HepG2 (cell line): ENCODE measurements at regions not wholly inside any gene's neighbourhood (a gene's known extent, or its start where the extent isn't known, plus 50 kb on each side); places are given as distances from the start of the nearest gene placed in this dataset.

Experiments
- ATAC-seq: fragments of 200-7000 bp; cut with Tn5 transposase; 3 replicates; pipeline ENCODE4 v1.9.1; 2020; ENCODE audit warnings: mild to moderate bottlenecking, moderate library complexity
- BruUV-seq: library from RNA; stranded (reverse); fragments of 400-500 nt; replicated peaks from 2 replicates; lab custom pipeline; 2021; lab: Mats Ljungman, UMichigan
- CTCF ChIA-PET: fragments of 300-600 bp; formaldehyde crosslinking; extraction: SDS; loops from one replicate; lab custom pipeline; 2021; ENCODE audit warnings: low total read pairs, inconsistent platforms, low intra/inter-chr PET ratio; lab: Yijun Ruan, JAX
- POLR2A ChIA-PET: fragments of 350-600 bp; sonication (Branson Sonifier 250); formaldehyde crosslinking; loops from one replicate; lab custom pipeline; 2020; ENCODE audit warnings: antibody characterized with exemption, inconsistent platforms; lab: Yijun Ruan, JAX
- DNase-seq: peaks from one replicate; pipeline ENCODE4 v3.0.0-alpha.2; 2015; ENCODE audit warnings: low spot score
- FAIRE-seq: peaks from 3 replicates; lab custom pipeline; 2011; peaks lifted over from hg19 to GRCh38; lab: Jason Lieb, UNC
- H2AFZ ChIP-seq: one replicate; pipeline ENCODE4 v1.6.1; 2011; ENCODE audit warnings: low read length, inconsistent platforms
- H3K27ac ChIP-seq: fragments of 300-600 bp; 3 replicates; pipeline ENCODE4 v1.8.0; 2011; ENCODE audit warnings: mixed run types, mild to moderate bottlenecking, mixed read lengths, low read length, inconsistent platforms; ENCODE audit not compliant: insufficient read depth; ENCODE audit errors: extremely low read length
- H3K27me3 ChIP-seq, 2 experiments: fragments of 200-600 bp in 1 of 2; 2 replicates in 1 of 2; 3 replicates in 1 of 2; pipeline versions ENCODE4 v1.6.0 to v1.8.0; 2011; ENCODE audit warnings: low read length in 2 of 2, mild to moderate bottlenecking in 2 of 2, moderate library complexity in 2 of 2, inconsistent platforms in 1 of 2; ENCODE audit not compliant: insufficient read depth in 2 of 2, control insufficient read depth in 1 of 2
- H3K36me3 ChIP-seq, 2 experiments: fragments of 200-600 bp in 1 of 2; replicated peaks in 1 of 2; 2 replicates in 1 of 2; 3 replicates in 1 of 2; pipeline versions ENCODE4 v1.5.1 to v1.8.0; 2011; ENCODE audit warnings: low read length in 2 of 2, inconsistent platforms in 1 of 2; ENCODE audit not compliant: insufficient read depth in 2 of 2, control insufficient read depth in 1 of 2
- H3K4me1 ChIP-seq: 2 replicates; pipeline ENCODE4 v1.5.1; 2012; ENCODE audit warnings: low read length, inconsistent platforms; ENCODE audit not compliant: insufficient read depth
- H3K4me2 ChIP-seq: 2 replicates; pipeline ENCODE4 v1.6.0; 2011; ENCODE audit warnings: low read depth, low read length, inconsistent platforms
- H3K4me3 ChIP-seq, 3 experiments: fragments of 200-600 bp in 1 of 3; sonication (generic), shearing (Covaris generic) in 1 of 3; replicated peaks in 1 of 3; 2 replicates each; pipeline ENCODE4 v1.5.1; 2011 to 2016; ENCODE audit warnings: low read length in 3 of 3, inconsistent platforms in 2 of 3, low read depth in 2 of 3, mild to moderate bottlenecking in 2 of 3, control low read depth in 1 of 3, mixed read lengths in 1 of 3; ENCODE audit not compliant: insufficient read depth in 1 of 3
- H3K79me2 ChIP-seq: one replicate; pipeline ENCODE4 v1.6.1; 2011; ENCODE audit warnings: low read length, inconsistent platforms; ENCODE audit not compliant: insufficient read depth
- H3K9ac ChIP-seq: 2 replicates; pipeline ENCODE4 v1.6.0; 2011; ENCODE audit warnings: mild to moderate bottlenecking, low read depth, low read length, inconsistent platforms; ENCODE audit not compliant: insufficient read depth
- H3K9me3 ChIP-seq: 2 replicates; pipeline ENCODE4 v1.5.1; 2012; ENCODE audit warnings: mild to moderate bottlenecking, low read length
- H4K20me1 ChIP-seq: 2 replicates; pipeline ENCODE4 v1.6.0; 2011; ENCODE audit warnings: inconsistent platforms, mild to moderate bottlenecking, low read length, moderate library complexity; ENCODE audit not compliant: insufficient read depth
- CENPX ChIP-seq: sonication (generic); formaldehyde crosslinking; IDR thresholded peaks from 2 replicates; pipeline ENCODE4 v1.9.0; 2021; ENCODE audit warnings: mild to moderate bottlenecking, missing genetic modification reagents, moderate library complexity
- DPF2 ChIP-seq: sonication (generic); formaldehyde crosslinking; IDR thresholded peaks from 2 replicates; pipeline ENCODE4 v1.4.0; 2020; ENCODE audit warnings: mild to moderate bottlenecking, low read depth, missing genetic modification reagents, borderline replicate concordance
- EHMT2 ChIP-seq: fragments of 200-600 bp; sonication (generic); IDR thresholded peaks from 2 replicates; pipeline ENCODE4 v1.7.0; 2017; ENCODE audit warnings: antibody characterized with exemption, low read depth, low read length, borderline replicate concordance
- FLYWCH1 ChIP-seq: sonication (generic); formaldehyde crosslinking; IDR thresholded peaks from 2 replicates; pipeline ENCODE4 v1.8.1; 2023; ENCODE audit warnings: mild to moderate bottlenecking, missing genetic modification reagents
- HCFC1 ChIP-seq: fragments of 150-350 bp; IDR thresholded peaks from 2 replicates; pipeline ENCODE4 v1.6.1; 2014; ENCODE audit warnings: low read depth, low read length
- HNRNPLL ChIP-seq: fragments of 200-400 bp; formaldehyde crosslinking; IDR thresholded peaks from 2 replicates; pipeline ENCODE4 v1.6.1; 2017; ENCODE audit warnings: mild to moderate bottlenecking, low read depth, low read length; ENCODE audit not compliant: poor library complexity, severe bottlenecking
- KDM5A ChIP-seq: fragments of 200-600 bp; sonication (generic); IDR thresholded peaks from 2 replicates; pipeline ENCODE4 v1.7.0; 2018; ENCODE audit warnings: antibody characterized with exemption, mild to moderate bottlenecking, low read length, borderline replicate concordance
- MAX ChIP-seq: IDR thresholded peaks from 2 replicates; pipeline ENCODE4 v1.6.1; 2012; ENCODE audit warnings: inconsistent platforms
- SOX5 ChIP-seq: IDR thresholded peaks from 2 replicates; pipeline ENCODE4 v1.6.1; 2016; ENCODE audit warnings: borderline replicate concordance
- SYNCRIP ChIP-seq: fragments of 200-400 bp; formaldehyde crosslinking; IDR thresholded peaks from 2 replicates; pipeline ENCODE4 v1.6.1; 2018; ENCODE audit warnings: mild to moderate bottlenecking, low read depth, low read length; ENCODE audit not compliant: insufficient read depth
- ZBTB21 ChIP-seq: sonication (generic); formaldehyde crosslinking; IDR thresholded peaks from 2 replicates; pipeline ENCODE4 v1.4.0; 2020; ENCODE audit warnings: missing genetic modification reagents
- ZNF891 ChIP-seq: sonication (generic); formaldehyde crosslinking; IDR thresholded peaks from 2 replicates; pipeline ENCODE4 v1.5.0; 2020; ENCODE audit warnings: mild to moderate bottlenecking, missing genetic modification reagents
- ZSCAN22 ChIP-seq: sonication (generic); formaldehyde crosslinking; IDR thresholded peaks from 2 replicates; pipeline ENCODE4 v1.4.0; 2020; ENCODE audit warnings: mild to moderate bottlenecking, missing genetic modification reagents
- WGBS: methylation state at CpG from one replicate; pipeline ENCODE4 v1.1.6; 2017; ENCODE audit warnings: low lambda C conversion rate; 5-methylcytosine and 5-hydroxymethylcytosine counted together
- in situ Hi-C: cut with HindIII; loops from 2 replicates; pipeline ENCODE4 v1.10.0; 2017; ENCODE audit warnings: low pct_unique_long_range_greater_than_20kb; ENCODE audit not compliant: extremely low pct_ligation_motif_present
- intact Hi-C: fragments of 100-400 bp; cut with micrococcal nuclease; formaldehyde crosslinking; loops from one replicate; pipeline ENCODE4 v1.10.0; 2022; ENCODE audit not compliant: unreplicated experiment
- TF ChIP-seq, protein P1 (sequence below): sonication (generic); formaldehyde crosslinking; IDR thresholded peaks from 2 replicates; pipeline ENCODE4 v1.4.0; 2020; ENCODE audit warnings: mild to moderate bottlenecking, missing genetic modification reagents, borderline replicate concordance

DNA sequence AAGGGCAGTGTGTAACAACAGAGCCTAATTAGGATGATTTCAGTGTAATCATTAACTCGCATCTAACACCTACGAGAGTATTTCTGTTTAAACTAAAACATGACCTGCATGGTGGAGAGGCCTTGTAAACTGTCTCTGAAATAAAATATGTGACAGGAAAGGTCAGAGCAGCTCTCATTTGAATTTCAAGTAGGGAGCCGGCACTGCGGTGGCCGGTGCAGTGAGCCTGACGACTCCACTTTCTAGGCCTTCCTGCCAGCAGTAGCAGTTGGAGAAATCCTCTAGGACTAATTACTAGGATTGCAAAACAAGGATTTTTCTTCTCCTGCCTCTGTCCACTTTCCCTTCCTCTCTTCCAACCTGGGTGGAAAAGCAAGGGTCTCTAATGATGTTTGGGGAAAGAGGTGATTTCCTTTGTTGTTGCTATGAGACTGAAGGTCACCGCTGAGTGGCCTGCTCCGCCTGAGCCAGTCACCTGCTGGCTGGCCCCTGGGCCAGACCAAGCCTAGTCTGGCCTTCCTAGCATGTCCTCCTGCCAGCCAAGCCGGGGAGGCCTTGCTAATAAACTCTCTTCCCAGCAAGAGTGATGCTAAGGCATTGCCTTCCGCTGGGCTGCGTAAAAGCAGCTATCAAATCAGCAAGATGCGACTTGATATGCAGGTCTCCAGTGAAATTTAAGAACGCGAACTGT is 245.7 kb downstream of the PSAT1 start (continued):
- TF ChIP-seq, protein P1, sequence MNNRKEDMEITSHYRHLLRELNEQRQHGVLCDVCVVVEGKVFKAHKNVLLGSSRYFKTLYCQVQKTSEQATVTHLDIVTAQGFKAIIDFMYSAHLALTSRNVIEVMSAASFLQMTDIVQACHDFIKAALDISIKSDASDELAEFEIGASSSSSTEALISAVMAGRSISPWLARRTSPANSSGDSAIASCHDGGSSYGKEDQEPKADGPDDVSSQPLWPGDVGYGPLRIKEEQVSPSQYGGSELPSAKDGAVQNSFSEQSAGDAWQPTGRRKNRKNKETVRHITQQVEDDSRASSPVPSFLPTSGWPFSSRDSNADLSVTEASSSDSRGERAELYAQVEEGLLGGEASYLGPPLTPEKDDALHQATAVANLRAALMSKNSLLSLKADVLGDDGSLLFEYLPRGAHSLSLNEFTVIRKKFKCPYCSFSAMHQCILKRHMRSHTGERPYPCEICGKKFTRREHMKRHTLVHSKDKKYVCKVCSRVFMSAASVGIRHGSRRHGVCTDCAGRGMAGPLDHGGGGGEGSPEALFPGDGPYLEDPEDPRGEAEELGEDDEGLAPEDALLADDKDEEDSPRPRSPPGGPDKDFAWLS = no peak
- TF ChIP-seq KDM5A (no peak), CENPX (CRISPR knock-in tag) (no peak), ZBTB21 (CRISPR knock-in tag) (no peak), HNRNPLL (no peak), FLYWCH1 (CRISPR knock-in tag) (no peak)

DNA sequence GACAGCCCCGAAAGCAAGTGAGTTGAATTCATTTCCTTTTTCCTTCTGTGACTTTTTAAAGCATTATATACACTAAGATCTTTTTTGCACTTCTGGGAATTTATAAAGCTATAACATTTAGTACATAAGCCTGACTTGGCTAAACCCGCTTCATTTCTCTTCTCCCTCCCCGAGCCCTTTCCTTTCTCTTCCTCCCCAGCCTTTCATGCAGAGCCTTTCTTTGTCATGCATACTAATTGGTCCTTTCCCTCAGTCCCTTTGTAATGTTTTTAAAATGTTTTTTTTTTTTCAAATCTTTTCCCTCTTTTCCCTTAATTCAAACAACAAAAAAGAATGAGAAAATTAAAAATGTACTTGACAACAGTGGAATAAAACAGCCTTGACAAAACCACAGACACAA is 246.4 kb downstream of the PSAT1 start:
- Histone ChIP-seq H4K20me1 (no peaks in the 10 kb centered on the region), H3K4me1 (no peaks in the 10 kb centered on the region), H3K4me3 (no peak overlapping the region), H3K9ac (no peak overlapping the region), H3K9me3 (no peaks in the 10 kb centered on the region), H3K4me2 (no peak overlapping the region), H3K79me2 (no peaks in the 10 kb centered on the region), H3K27me3 (0 out of 5 replicates have a peak, but pooled peaks cover 0 to 5% of the 10 kb centered on the region in 2 experiments), H3K27ac (no peak overlapping the region), H2AFZ (no peak overlapping the region), H3K36me3 (no peaks in the 10 kb centered on the region)
- ATAC-seq = no peak
- ChIA-PET CTCF (no interaction called here), POLR2A (no interaction called here)
- FAIRE-seq = no peak
- in situ Hi-C loops (no loop called here), intact Hi-C loops (no loop called here)
- WGBS = 63% methylated on average over 3 of the region's 3 CpGs
- DNase-seq = no peak
- BruUV-seq = no TSS peak
- TF ChIP-seq MAX = no peak
- TF ChIP-seq SYNCRIP = no peak
- TF ChIP-seq ZSCAN22 (CRISPR knock-in tag) = no peak
- TF ChIP-seq EHMT2 = no peak
- TF ChIP-seq HCFC1 = no peak
- no peak for TF ChIP-seq SOX5 (CRISPR knock-in tag)
- TF ChIP-seq DPF2 (CRISPR knock-in tag) = no peak
- no peak for TF ChIP-seq ZNF891
